GM12801 (cell line): ENCODE measurements at regions not wholly inside any gene's neighbourhood (a gene's known extent, or its start where the extent isn't known, plus 50 kb on each side); places are given as distances from the start of the nearest gene placed in this dataset.

Source experiments
- TF ChIP-seq, protein P1 (sequence below): IDR thresholded peaks from one replicate; pipeline ENCODE4 v1.5.1; 2011; ENCODE audit warnings: control low read depth; ENCODE audit not compliant: insufficient read length; ENCODE audit errors: extremely low read depth

DNA sequence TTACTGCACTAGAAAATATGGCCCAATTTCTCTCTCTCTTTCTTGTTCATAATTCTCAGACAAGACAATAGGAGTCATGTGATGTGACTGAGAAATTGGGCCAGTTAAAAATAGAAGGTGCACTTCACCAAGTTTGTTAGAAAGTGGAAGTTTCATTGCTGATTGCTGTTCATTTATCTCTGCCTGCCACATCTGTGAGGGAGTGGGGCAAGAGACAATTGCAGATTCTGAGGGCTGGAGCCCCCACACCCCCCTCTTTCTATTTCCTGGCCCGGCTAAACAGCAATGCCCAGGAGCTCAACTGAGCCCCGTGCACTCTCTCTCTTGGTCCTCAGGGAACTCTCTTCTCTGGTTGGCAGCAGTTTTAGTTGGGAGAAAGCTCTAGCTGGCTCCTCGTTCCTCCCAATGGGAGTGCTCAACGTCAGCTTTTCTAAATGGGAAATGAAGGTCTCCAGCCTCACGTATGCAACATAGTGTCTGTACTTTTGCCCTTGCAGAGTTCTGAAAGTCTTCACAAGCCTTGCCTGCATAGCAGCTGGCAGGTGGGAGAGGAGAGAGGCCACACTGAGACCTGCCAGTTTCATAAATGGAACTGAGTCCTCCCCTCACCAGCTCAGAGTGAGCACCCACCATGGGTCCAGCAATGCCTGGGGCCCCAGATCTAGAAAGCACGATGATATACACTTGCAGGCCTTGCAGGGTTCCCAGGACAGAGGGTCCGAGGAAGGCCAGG is 115.7 kb downstream of the MYCN start:
- TF ChIP-seq, protein P1, sequence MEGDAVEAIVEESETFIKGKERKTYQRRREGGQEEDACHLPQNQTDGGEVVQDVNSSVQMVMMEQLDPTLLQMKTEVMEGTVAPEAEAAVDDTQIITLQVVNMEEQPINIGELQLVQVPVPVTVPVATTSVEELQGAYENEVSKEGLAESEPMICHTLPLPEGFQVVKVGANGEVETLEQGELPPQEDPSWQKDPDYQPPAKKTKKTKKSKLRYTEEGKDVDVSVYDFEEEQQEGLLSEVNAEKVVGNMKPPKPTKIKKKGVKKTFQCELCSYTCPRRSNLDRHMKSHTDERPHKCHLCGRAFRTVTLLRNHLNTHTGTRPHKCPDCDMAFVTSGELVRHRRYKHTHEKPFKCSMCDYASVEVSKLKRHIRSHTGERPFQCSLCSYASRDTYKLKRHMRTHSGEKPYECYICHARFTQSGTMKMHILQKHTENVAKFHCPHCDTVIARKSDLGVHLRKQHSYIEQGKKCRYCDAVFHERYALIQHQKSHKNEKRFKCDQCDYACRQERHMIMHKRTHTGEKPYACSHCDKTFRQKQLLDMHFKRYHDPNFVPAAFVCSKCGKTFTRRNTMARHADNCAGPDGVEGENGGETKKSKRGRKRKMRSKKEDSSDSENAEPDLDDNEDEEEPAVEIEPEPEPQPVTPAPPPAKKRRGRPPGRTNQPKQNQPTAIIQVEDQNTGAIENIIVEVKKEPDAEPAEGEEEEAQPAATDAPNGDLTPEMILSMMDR, result no peak

DNA sequence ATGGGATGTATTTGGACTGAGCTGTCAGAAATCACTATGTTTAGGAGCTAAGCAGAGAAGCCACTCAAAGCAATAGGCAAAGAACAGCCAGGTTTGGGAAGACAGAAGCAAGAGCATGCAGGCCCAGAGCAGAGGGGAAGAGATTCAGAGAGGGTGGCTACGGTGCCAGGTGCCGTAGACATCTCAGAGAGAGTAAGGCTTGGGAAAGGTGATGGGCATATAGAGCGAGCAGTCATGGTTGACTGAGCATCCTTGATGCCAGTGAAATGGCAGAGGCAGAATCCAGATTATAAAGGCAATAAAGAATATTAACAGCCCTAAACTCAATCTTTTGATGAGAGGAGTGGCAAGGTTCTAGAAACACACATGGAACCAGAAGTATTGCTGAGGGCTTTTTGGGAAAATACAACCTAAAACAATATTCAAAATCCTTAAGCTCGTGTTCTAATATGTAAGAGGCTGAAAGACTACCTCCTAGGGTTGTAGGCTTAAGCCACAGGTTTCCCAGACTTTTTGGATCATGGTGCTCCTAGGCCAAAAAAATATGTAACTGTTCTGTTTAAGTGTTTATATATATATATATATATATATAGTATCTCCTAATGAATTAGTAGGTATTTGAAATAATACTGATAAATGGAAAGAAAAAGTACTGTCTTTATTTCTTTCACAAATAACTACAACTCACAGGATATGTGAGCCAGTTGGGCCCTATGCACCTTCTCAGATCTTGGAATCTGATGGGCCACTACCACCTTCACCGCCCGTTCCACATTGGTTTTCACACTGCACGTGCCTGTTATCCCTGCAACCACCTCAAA is 113.3 kb downstream of the MYCN start:
- TF ChIP-seq, protein P1, result no peak

DNA sequence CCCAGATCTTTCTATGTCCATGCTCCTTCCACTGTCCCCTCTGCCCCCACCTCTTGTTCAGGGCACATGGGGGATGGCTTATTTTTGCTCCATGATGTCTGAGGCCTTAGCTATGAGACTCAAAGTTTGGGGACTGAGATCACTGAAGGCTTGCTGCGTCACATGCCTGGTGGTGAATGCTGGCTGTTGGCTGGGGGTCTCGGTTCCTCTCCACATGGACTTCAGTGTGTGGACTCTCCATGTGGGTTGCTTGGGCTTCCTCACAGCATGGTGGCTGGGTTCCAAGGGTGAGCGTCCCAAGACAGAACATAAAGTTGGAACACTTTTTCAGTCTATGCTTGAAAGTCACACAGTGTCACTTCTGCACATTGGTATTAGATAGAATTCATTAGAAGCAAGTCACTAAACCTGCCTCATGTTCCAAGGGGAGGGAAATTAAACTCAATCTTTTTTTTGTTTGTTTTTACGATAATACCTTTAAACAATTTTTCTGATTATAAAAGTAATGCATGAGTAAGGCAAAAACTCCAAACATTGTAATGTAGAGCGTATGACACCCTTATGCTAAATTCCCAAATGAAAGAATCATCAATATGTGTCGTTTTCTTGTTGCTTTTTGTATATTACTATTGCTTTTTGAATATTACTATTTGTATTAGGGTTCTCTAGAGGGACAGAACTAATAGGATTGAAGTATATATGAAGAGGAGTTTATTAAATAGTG is 111.7 kb downstream of the MYCN start:
- TF ChIP-seq, protein P1, result no peak

DNA sequence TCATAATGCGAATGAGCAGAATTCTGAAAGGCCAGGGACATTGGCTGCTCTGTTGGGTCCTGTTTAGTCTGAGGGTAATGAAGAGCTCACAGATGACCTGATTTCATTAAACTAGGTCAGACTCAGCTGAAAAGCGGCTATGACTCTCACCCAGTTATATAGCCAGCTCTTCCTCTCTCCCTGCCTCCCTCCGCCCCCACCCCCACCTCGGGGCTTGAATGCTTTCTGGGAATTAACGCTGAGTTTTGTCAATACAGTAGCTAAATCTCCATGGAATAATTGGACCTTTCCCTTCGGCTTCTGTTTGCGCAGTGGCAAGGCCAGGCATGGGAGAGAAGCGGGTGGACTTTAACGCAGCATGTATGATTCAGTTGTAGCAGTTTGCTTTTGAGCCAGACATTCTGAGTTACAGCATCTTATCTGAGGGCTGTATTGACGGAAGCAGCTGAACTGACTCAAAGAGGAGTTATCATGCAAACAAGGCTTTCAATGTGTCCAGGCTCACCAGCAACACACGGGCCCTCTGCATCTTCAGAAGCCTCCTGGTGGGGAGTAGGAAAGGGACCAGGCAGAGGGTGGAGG is 110.6 kb downstream of the MYCN start:
- TF ChIP-seq, protein P1, result no peak

DNA sequence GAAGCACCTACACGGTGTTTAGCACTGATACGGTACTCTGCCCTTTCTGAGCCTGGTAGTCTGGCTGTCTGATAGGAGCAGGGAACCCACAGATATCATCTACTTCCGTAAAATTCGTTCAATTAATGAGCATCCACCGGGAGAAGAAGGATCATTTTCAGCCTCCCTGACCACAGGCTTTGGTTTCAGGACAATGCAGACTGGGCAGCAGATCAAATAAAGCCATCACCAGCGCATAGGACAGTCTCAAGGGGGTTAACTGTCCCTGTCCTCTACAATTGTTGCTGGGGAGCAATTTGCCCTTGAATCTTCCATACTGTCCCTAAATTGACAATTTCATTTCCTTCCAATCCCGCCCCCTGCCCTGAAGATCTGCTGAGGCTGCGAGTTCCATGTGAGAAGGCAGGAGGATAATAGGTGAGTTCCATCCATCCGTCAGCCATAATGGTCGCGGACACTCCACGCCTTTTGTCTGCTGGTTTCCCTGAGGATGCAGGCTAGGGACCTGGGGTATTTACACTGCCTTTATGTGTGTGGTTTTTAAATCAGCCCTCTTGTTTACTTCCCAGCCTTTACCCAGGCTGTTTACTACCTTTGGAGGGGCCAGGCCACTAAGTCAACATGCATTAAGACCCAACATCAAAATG is 110.0 kb downstream of the MYCN start:
- TF ChIP-seq, protein P1, result no peak

DNA sequence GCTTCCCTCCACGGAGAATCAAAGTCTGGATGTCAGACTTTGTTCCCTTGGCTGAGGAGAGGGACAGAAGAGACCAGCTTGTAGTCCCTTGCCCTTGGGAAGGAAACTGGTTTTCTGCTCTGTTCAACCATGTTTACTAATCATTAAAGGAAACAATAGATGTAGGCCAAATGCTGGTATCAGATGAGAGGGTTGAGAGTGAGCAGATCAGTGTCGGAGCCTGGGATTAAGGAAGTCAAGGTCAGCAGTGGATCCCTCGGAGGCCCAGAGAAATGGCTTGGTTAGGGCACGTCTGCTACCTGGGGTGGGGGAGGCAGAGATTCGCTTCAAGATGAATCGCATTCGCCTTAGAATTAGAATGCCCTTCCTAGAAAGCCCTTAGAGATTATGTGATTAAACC is 109.1 kb downstream of the MYCN start:
- TF ChIP-seq, protein P1, result no peak
